ENCODE measurements at regions not wholly inside any gene's neighbourhood (a gene's known extent, or its start where the extent isn't known, plus 50 kb on each side); places are given as distances from the start of the nearest gene placed in this dataset.
"Not testable (repeated sequence)": the region's sequence is repeated elsewhere in the genome, so short reads cannot be mapped to it uniquely, and the experiment has no call there.

DNA sequence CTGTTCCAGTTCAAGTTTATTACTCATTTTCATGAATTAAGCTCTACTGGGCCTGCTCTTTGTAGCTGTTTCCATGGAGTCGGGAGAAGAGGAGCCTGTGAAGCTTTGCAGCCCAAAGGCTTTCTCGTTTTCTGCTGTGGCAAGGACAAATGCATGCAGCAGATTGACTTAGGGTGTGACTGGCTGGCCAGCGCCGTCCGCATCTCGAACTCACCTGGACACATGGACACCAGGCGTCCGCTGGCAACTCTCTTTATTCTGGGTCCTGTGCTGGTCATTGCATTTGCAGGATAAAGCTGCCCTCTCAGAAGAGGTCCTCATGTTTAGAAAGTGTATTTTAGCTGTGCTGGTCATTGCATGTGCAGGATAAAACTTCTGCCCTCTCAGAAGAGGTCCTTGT lies 350.4 kb downstream of the TMEM121 start:
- DNase-seq (ENCODE audit: low read depth): no peak

DNA sequence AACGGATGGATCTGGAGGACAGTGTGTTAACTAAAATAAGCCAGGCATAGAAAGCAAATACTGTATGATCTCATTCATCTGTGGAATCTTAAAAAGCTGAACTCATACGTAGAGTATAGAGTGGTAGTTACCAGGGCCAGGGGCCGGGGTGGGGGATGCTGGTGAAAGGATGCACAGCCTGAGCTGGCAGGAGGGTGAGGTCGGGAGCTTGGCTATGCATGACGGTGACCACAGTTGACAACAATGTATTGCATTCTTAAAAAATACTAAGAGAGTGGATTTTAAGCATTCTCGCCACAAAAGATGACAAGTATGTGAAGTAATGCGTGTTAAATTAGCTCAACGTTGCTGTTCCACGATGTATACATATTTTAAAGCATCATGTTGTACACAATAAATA lies 351.3 kb downstream of the TMEM121 start:
- DNase-seq (ENCODE audit: low read depth): no peak

DNA sequence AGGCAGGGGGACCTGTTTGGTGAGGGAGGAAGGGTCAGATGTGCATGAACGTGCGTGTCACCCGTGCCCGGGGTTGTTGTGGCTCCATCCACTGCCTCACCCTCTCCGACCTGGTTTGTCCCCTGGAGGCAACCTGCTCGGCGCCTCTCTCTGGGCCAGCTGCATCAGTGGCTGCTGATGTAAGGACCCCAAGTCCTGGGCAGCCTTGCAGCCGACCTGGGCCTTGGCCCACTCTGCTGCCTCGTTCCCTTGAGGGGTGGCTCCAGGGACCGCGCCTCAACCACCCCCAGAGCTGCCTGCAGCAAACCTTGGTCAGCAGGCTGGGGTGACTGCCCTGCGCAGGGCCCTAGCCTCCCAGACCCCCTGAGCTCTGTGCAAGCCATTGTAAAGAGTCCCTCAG lies 351.7 kb downstream of the TMEM121 start:
- DNase-seq (ENCODE audit: low read depth): no peak

DNA sequence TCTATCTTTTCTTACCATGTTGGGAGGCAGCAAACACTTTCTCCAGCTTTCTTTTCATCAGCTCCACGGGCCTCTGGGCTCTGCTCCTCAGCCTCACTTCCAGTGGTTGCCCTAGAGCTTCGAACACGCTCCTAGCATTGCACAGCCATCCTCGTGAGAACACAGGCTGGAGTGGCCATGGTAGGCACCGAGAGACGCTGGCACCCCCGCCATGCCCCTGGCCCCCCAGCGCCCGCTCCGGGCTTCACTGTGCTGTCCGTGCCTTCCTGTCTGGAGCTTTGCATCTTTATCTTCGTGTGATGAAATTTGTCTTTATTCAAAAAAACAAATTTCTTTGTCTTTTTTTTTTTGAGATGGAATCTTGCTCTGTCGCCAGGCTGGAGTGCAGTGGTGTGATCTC lies 352.2 kb downstream of the TMEM121 start:
- DNase-seq (ENCODE audit: low read depth): no peak

DNA sequence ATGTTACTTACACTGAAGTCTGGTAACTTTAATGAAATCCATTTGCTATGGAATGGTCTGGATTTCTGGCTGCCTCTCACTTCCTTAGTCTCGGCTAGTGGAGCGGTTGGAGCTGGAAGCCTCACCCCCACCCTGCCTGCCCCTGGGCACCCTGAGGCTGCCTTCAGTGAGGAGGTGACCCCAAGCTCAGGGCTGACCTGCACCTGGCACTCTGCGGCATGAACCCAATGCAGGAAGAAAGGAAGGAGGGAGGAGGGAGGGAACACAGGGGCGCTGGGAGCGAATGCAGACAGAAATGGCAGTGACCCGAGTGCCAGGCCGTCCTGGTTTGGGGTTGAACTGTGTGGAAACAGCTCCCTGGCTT lies 353.1 kb downstream of the TMEM121 start:
- DNase-seq (ENCODE audit: low read depth): no peak

DNA sequence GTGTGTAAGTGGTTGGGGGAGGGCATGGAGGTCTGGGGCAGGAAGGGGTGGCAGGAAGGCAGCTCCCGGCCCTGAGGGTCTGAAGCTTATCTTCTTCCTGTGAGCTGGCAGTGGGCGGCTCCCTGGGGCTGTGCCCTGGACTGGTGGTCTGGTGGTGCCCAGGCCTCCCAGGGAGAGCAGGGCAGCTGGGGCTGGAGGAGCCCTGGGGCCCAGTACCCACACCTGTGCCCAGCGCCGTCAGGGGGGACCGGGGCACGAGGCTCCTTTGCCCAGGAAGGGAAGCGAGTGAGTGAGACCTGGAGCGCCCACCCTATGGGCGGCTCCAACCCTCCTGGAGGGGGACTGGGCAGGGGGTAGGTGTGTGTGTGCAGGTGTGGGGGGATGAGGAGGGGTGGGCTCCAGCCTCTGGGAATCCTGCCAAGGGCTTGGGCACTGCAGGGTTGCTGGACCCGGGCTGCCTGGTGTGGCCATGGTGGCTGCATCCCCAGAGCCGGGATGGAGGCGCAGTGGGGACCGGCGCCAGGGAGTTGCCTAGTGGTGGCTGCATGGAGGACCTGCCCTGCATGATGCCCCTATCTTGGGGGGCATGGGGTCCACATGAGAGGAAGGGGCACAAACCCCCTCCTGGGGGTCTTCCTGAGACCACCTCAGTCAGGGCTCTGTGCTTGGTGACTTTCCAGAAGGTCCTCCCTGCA lies 353.6 kb downstream of the TMEM121 start:
- no peak for DNase-seq (ENCODE audit: low read depth)

DNA sequence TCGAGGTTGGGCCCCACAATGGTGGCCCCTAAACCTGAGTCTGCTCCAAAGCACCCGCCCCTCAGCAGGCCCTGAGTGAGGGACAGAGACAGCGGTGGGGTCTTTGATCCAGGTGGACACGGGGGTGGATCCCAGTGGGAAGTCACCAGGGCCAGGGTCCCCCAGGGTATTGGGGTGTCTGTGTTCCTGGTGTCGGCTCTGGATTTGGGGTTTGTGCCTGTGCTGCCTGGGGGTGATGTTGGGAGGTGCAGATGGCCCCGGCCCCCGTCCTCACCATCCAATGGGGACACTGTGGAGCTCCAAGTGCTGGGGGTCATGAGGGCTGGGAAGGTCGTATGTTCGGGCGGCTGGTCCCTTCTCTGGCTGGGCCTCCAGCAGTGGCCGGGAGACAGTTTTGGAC lies 354.2 kb downstream of the TMEM121 start:
- DNase-seq (ENCODE audit: low read depth): no peak

DNA sequence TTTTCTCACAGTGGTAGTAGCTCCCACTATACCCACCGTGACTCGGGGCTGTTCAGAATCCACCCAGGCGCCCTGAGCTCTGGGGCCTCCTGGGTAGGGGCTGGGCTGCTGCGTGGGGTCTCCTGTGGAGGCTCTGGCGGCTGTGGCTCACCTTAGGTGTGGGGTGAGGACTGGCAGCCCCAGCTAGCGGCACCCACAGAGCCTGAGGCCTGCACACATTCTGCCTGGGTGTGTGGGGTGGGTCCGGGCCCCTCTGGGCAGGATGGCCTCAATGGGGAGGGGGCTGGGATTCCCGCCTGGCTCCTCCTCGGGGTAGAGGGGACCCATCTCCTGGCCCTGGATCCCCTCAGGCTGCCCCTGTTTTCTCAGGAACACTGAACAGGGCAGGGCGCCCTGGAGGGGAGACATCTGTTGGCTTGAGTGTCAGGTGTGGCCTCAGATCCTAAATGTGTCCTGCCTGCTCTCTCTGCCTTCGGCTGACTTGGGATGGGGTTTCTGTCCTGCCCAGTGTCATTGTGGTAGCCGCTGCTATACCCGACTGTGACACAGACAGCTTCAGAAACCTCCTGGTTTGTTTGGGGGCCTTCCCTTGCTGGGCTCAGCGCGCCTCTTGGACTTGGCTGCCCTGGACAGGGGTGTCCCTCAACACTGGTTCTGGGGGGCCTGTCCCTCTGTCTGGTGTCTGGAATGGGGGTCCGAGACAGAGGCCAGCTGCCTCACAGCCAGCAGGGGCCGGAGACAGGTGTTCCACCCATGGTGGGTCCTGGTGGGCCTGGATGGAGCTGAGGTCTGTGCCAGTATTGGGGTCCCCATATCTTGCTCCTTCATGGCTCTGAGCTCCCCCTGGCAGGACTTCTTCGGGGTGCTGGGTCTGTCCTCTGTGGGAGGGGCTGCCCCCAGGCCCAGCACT lies 354.9 kb downstream of the TMEM121 start:
- no peak for DNase-seq (ENCODE audit: low read depth)

DNA sequence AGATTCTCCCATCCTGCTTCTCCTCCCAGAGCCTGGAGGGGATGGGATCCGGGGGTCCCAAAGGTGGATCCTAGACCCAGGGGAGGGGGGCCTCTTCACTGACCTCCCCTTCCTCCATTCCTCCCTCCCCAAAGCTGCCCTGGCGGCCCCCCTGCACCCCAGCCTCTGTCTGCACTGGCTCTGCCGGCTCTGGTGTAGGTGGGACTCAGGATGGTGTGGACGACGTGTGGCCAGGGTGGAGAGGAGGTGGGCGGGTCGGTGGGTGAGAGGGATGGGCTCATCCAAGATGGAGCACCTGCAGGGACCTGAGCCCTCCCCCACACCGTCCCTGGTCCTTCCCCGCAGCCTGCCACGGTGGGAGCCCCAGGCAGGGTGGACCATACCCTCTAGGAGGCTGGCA lies 355.6 kb downstream of the TMEM121 start:
- not testable (repeated sequence) for DNase-seq (ENCODE audit: low read depth)

DNA sequence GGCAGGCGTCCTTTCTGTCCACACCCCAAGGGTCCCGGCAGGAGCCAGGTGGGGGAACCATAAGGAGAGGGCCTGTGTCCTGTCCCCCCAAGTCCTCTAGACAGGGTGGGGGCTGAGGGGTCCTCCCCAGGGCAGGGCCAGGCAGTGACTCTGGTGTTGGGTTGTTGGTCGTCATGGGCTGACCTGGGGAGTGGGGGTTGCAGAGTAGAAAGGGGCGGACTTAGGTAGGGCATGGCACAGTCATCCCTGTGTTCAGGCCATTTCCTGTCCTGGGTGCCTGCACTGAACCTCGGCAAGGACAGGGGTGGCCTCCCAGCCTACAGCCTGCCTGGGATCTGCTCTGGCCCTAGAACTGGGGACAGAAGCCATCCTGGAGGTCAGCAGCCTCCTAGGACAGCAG lies 356.2 kb downstream of the TMEM121 start:
- DNase-seq (ENCODE audit: low read depth): no peak

DNA sequence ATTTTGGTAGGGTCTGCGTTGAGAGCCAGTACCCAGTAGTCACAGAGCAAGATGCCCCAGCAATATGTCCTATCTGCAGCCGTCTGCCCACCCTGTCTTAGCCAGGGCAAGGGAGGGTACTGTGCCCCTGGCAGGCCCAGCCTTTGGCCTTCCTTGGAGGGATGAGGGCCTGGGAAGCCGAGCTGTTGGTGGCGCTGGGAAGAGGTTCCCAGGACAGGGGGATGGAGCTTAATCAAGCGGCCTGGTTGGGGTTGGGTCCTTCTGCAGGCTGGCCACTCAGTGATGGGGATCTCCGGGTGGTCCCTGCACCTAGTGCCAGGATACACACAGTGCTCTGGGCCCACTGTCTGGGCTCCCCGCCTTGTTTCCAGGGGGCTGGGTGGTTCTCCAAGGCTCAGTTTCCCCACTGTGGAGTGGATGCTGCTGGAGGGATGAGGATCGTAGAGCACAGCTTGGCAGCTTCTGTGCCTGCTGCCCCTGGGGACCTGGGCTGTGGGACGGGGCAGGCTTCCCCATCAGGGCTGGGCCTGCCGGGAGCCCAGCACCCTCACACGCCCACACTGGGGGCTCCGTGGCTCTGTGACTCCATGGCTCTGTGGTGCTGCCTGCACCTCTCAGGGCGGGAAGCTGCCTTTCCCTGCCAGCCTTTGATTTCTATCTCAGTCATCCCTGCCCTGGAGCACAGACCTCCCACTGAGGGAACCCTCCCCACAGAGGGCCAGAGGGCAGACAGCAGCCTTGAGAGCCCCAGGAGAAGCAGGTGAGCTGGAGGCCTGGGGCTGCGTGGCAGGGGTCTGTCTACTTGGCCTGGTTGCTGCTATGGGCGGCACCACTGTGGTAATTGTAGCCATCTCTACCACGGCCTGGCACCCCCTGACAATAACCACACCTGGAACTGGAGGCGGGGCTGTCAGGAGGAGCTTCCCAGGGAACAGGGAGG lies 357.0 kb downstream of the TMEM121 start:
- no peak for DNase-seq (ENCODE audit: low read depth)

DNA sequence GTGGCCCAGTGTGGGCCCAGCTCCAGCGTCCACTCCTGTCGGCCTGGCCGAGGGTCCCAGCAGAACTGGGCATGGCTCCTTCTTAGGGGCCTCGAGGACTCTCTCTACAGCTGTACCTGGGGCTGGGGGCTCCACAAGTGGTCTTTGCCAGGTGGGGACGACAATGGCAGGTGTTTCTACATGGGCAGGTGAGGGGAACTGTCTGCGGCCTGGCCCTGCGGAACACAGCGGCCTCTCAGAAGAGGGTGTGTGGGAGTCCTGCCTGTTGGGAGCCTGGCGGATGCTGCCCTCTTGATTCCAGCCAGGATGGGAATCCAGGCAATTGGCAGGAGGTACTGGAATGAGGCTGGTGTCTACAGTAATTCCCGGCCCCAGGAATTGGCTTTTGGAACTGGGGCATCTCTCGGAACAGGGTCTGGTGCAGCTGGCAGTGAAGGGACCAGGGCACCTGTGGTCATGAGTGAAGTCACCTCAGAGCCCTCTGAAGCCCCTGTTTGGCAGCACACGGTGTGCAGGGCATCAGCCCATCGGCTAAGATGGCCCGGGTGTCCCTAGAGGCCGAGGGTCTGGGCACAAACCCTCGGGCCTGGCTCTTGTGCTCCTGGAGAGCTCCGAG lies 357.9 kb downstream of the TMEM121 start:
- not testable (repeated sequence) for DNase-seq (ENCODE audit: low read depth)

DNA sequence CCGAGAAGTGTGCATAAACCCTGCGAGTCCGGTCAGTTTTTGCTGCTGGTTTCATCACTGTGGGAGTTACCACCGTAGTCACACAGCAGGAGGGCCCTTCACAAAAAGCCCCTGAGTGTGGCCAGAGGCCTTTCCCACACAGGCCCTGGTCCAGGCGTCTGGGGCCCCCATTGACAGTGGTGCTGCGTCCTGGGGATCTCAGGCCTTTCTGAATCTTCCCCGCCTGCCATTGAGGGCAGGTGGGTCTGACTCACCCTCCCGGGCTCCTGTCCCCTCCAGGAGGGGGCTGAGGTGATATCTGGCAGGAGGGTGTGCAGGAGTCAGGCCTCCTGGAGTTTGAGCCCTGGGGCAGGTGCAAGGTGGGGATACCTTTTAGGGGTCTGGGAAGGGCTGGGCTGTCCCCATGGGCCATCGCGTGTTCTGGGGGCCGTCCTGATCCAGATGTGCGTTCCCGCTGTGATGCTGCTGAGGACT lies 358.5 kb downstream of the TMEM121 start:
- DNase-seq (ENCODE audit: low read depth): no peak

DNA sequence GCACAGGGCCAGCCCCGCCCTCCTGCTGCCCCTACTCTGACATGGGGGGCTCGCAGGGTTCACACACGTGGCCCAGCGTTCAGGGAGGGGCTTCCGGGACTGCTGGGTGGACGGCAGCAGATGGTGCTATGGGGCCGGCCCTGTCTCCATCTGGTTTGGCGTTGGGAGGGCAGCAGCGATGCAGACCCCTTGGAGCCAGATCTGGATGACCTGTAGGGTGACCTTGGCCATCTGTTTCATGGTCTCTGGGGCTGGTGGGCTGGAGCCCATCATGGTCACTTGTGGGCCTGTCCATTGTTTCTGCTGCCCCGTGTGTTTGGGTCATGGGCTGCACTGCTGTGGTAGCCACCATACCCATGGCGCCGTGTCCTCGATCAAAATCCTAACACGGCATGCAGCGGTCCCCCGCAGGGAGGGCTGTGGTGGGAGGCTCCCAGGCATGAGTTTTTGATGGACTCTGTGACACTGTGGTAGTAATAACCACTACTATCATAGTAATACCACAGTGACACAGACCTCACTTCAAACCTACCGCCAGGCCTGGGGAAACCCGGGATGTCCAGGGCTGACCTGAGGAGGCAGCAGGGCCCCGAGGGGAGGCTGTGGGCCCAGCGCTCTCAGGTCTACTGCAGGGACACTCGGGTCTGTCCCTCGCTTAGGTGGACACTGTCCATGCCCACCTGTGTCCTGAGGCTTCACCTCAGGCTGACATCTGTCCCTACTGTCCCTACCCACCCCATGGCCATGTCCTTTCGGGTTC lies 359.4 kb downstream of the TMEM121 start:
- no peak for DNase-seq (ENCODE audit: low read depth)

DNA sequence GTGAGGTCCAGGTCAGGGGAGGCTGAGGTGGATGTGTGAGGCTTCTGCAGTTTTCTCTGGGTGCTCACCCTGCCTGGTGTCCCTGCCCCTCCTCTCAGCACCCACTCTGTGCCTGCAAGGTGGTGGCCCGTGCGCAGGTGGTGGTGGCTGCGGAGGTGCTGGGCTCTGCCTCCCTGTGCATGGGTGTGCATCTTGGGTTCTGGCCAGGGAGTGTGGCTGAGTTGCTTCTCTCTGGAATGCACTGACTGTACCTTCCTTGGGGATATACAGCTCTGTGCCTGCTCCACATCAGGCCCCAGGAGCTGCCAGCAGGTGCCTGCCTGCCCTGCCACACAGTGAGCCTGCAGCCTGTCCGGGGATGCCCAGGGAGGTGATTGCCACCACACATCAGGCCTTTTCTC lies 360.4 kb downstream of the TMEM121 start:
- not testable (repeated sequence) for DNase-seq (ENCODE audit: low read depth)

DNA sequence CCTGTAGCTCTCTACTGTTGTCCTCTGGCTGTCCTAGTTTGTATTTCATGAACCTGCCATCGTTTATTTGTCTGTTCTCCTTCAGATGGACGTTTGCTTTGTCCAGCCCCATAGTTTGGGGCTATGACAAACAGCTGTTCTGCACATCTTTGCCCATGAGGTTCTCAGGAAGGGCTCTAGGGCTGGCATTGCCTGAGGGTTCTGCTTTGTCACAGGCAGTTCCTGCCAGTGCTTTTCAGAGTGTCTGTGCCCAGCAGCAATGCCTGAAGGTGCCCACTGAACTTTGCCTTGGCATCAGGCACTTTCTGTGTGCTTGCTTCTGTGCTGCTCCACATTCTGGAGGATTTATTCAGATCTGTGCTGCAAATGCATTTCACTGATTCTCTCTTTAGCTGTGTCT lies 361.3 kb downstream of the TMEM121 start:
- no peak for DNase-seq (ENCODE audit: low read depth)

DNA sequence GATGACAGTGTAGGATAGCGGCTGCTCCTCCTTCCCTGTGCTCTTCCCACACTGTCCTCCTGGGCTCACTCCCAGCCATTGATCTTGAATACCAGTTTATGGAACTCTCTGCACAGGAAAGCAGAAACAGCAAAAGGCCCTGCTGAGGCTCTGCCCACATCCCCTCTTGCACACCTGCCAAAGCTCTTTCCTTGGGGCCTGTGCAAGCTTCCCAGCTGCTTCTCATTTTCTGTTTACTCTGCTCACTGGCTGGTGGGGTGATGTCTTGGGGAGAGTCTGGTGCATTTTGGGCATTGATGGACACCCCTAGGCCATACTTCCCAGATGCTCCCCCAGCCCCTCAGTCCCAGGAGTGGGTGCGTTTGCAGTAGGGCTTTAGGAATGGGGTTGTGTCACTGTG lies 361.8 kb downstream of the TMEM121 start:
- no peak for DNase-seq (ENCODE audit: low read depth)

DNA sequence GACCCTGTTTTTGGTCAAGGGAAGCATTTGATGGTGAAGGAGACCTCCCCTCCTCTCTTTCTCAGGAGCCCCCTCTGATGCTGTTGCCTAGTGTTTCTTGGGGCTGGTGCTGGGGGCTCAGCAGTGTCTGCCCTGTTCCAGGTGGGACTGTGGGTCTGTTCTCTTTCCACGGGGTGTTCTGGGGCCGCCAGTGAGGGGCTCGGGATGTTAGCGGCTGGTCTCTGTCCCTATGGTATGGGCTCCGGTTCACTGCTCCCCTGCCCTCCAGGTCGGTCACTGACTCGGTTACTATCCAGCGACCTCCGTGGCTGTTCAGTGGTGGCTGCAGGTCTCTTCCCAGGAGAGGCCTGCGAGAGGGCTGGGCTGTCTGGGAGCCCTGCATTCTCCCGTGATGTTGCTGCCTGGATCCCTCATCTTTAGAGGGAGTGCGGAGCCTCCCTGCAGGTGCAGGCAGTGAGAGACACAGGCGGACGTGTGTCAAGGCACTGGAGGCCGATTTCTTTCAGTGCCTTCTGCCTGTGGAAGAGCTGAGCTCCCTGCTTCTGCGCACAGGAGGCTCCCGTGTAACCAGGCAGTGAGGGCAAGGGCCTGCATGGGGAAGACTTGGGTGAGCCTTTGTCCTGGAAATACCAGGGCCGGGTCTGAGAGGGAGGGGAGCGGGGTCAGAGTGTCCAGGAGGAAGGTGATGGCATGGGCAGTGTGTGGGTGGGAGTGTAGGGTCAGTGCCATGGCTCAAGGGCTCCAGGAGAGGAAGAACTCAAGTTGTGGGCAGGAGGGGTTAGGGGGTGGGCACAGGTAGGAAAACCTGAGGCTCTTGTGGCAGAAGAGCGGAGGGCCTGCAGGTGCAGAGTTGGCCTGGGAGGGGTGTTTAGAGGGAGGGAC lies 362.6 kb downstream of the TMEM121 start:
- DNase-seq (ENCODE audit: low read depth): no peak

DNA sequence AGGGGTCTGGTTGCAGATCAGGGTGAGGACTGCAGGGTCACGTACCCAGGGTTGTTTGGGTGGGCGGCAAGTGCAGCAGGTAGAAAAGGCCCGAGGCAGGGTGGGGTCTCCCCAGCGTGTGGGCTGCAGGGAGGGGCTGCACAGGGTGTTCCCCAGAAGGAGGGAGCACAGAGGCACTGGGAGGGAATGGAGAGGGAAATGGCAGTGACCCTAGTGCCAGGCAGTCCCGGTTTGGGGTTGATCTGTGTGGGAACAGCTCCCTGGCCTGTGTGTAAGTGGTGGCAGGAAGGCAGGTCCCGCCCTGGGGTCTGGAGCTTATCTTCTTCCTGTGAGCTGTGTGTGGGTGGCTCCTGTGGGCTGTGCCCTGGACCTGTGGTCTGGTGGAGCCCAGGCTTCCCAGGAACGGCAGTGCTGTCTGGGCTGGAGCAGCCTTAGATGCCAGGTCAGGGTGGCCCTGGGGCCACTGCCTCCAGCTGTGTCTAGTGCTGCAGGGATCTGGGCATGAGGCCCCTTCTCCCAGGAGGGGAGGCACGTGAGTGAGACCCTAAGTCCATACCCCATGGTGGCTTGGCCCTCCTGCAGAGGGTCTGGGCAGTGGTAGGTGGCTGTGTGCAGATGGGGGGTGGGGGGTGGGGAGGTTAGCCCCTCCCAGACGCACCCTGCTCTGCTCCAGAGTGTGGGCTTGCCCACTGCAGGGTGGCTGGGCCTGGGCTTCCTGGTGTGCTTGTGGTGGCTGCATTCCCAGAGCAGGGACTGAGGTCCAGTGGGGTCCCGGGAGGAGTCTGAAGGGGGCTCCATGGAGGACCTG lies 363.5 kb downstream of the TMEM121 start:
- DNase-seq (ENCODE audit: low read depth): no peak

Data from activated T-cell treated with anti-CD3 and anti-CD28 coated beads for 24 hours (primary cell).